ENCODE measurements at regions not wholly inside any gene's neighbourhood (a gene's known extent, or its start where the extent isn't known, plus 50 kb on each side); places are given as distances from the start of the nearest gene placed in this dataset.

GRCh38 chr9:106583751-106584150 is 279.2 kb upstream of the ZNF462 start:
- DNase-seq (ENCODE audit: low spot score in 2 of 2), result no peak

GRCh38 chr9:106587042-106587441 is 275.9 kb upstream of the ZNF462 start:
- H3K4me3 ChIP-seq, result no peak overlapping the region
- DNase-seq (ENCODE audit: low spot score in 2 of 2), result no peak
- no peaks in the 10 kb centered on the region for H3K27me3 ChIP-seq
- H3K36me3 ChIP-seq, result no peaks in the 10 kb centered on the region
- no peak for TF ChIP-seq CTCF (IDR thresholded peaks at IDR 0.05)
- TF ChIP-seq EP300 (IDR thresholded peaks at IDR 0.05), result no peak
- 71 to 79% methylated on average over 2 of the region's 2 CpGs for WGBS, 2 donors
- H3K9me3 ChIP-seq, result no peaks in the 10 kb centered on the region
- no peaks in the 10 kb centered on the region for H3K4me1 ChIP-seq
- H3K27ac ChIP-seq, result no peak overlapping the region

More at GRCh38 chr9:106583751-106584150, 279.2 kb upstream of the ZNF462 start:
- Histone ChIP-seq H3K36me3 (no peaks in the 10 kb centered on the region), H3K27me3 (no peaks in the 10 kb centered on the region), H3K4me1 (no peaks in the 10 kb centered on the region), H3K9me3 (peaks cover 0 to 11% (median 0%) of the 10 kb centered on the region in 4 donors), H3K4me3 (no peak overlapping the region), H3K27ac (no peak overlapping the region)
- no peak for TF ChIP-seq POLR2A (IDR thresholded peaks at IDR 0.05)
- TF ChIP-seq CTCF (IDR thresholded peaks at IDR 0.05), result no peak

GRCh38 chr9:106588626-106589025 is 274.3 kb upstream of the ZNF462 start:
- 24 to 38% methylated on average over 5 of the region's 5 CpGs for WGBS, 2 donors
- Histone ChIP-seq H3K4me1 (no peaks in the 10 kb centered on the region), H3K27me3 (no peaks in the 10 kb centered on the region), H3K27ac (no peak overlapping the region), H3K4me3 (no peak overlapping the region), H3K36me3 (no peaks in the 10 kb centered on the region), H3K9me3 (no peaks in the 10 kb centered on the region)
- no peak for DNase-seq (ENCODE audit: low spot score in 2 of 2)
- TF ChIP-seq CTCF (IDR thresholded peaks at IDR 0.05) (no peak), POLR2A (IDR thresholded peaks at IDR 0.05) (no peak), EP300 (IDR thresholded peaks at IDR 0.05) (no peak)

GRCh38 chr9:106590759-106591505 is 272.0 kb upstream of the ZNF462 start:
- Histone ChIP-seq H3K36me3 (no peaks in the 10 kb centered on the region), H3K27me3 (no peaks in the 10 kb centered on the region), H3K4me1 (no peaks in the 10 kb centered on the region), H3K9me3 (no peaks in the 10 kb centered on the region), H3K27ac (no peak overlapping the region), H3K4me3 (no peak overlapping the region)
- DNase-seq (ENCODE audit: low spot score in 2 of 2), result no peak
- TF ChIP-seq POLR2A (IDR thresholded peaks at IDR 0.05) (no peak), CTCF (IDR thresholded peaks at IDR 0.05) (no peak), EP300 (IDR thresholded peaks at IDR 0.05) (no peak)
- WGBS, 2 donors, result 88 to 91% methylated on average over 4 of the region's 4 CpGs

GRCh38 chr9:106593201-106593600 is 269.8 kb upstream of the ZNF462 start:
- no peaks in the 10 kb centered on the region for H3K9me3 ChIP-seq
- 62 to 65% methylated on average over 7 of the region's 7 CpGs for WGBS, 2 donors
- H3K36me3 ChIP-seq, result no peaks in the 10 kb centered on the region
- TF ChIP-seq EP300 (IDR thresholded peaks at IDR 0.05), result no peak
- TF ChIP-seq POLR2A (IDR thresholded peaks at IDR 0.05), result no peak
- no peak for TF ChIP-seq CTCF (IDR thresholded peaks at IDR 0.05)
- no peak overlapping the region for H3K27ac ChIP-seq
- H3K4me1 ChIP-seq, result no peaks in the 10 kb centered on the region
- H3K4me3 ChIP-seq, result no peak overlapping the region
- H3K27me3 ChIP-seq, result no peaks in the 10 kb centered on the region
- no peak for DNase-seq (ENCODE audit: low spot score in 2 of 2)
